ENCODE measurements at regions not wholly inside any gene's neighbourhood (a gene's known extent, or its start where the extent isn't known, plus 50 kb on each side); places are given as distances from the start of the nearest gene placed in this dataset.

- TF ChIP-seq, protein P1, sequence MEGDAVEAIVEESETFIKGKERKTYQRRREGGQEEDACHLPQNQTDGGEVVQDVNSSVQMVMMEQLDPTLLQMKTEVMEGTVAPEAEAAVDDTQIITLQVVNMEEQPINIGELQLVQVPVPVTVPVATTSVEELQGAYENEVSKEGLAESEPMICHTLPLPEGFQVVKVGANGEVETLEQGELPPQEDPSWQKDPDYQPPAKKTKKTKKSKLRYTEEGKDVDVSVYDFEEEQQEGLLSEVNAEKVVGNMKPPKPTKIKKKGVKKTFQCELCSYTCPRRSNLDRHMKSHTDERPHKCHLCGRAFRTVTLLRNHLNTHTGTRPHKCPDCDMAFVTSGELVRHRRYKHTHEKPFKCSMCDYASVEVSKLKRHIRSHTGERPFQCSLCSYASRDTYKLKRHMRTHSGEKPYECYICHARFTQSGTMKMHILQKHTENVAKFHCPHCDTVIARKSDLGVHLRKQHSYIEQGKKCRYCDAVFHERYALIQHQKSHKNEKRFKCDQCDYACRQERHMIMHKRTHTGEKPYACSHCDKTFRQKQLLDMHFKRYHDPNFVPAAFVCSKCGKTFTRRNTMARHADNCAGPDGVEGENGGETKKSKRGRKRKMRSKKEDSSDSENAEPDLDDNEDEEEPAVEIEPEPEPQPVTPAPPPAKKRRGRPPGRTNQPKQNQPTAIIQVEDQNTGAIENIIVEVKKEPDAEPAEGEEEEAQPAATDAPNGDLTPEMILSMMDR (conservative IDR thresholded peaks at IDR 0.05; ENCODE audit: low read depth, low read length) = no peak
- TF ChIP-seq EZH2 (IDR thresholded peaks at IDR 0.05; ENCODE audit: borderline replicate concordance, low read depth, low read length, poor library complexity, severe bottlenecking) = no peak
These were observed 323.6 kb upstream of the PODXL start for GRCh38 chr7:131880078-131880477.

Measured in A673 (cell line).